ENCODE measurements at regions not wholly inside any gene's neighbourhood (a gene's known extent, or its start where the extent isn't known, plus 50 kb on each side); places are given as distances from the start of the nearest gene placed in this dataset.
A peak's percentile ranks its signal among the peaks of the same experiment; 100 is the strongest.

GRCh38 chr4:100970414-100970813, 376.9 kb downstream of the PPP3CA start:
- no peak for DNase-seq

GRCh38 chr4:100969925-100970324, 377.4 kb downstream of the PPP3CA start:
- no peak for DNase-seq

- DNase-seq = no peak
Observed at GRCh38 chr4:100968046-100968445, 379.3 kb downstream of the PPP3CA start.

GRCh38 chr4:100963627-100964026, 383.7 kb downstream of the PPP3CA start:
- DNase-seq = no peak

GRCh38 chr4:100962698-100963097, 384.6 kb downstream of the PPP3CA start:
- DNase-seq = no peak

- DNase-seq = no peak
Observed at GRCh38 chr4:100960232-100960631, 387.1 kb downstream of the PPP3CA start.

GRCh38 chr4:100954046-100954445, 393.3 kb downstream of the PPP3CA start:
- DNase-seq = no peak

GRCh38 chr4:100953616-100954015, 393.7 kb downstream of the PPP3CA start:
- no peak for DNase-seq

- DNase-seq = no peak
Observed at GRCh38 chr4:100952590-100952989, 394.7 kb downstream of the PPP3CA start.

- DNase-seq = no peak
Observed at GRCh38 chr4:100949350-100949935, 397.9 kb downstream of the PPP3CA start.

- DNase-seq = no peak
Observed at GRCh38 chr4:100948911-100949310, 398.4 kb downstream of the PPP3CA start.

GRCh38 chr4:100945789-100946188, 401.5 kb downstream of the PPP3CA start:
- DNase-seq = no peak

- no peak for DNase-seq
Observed at GRCh38 chr4:100938698-100939097, 408.6 kb downstream of the PPP3CA start.

- DNase-seq = peak; percentile 10
Observed at GRCh38 chr4:100936661-100937375, 410.5 kb downstream of the PPP3CA start.

GRCh38 chr4:100935090-100935489, 412.2 kb downstream of the PPP3CA start:
- DNase-seq = no peak

GRCh38 chr4:100933628-100934027, 413.7 kb downstream of the PPP3CA start:
- DNase-seq = no peak

GRCh38 chr4:100929758-100930157, 411.9 kb upstream of the EMCN start:
- no peak for DNase-seq

GRCh38 chr4:100929135-100929534, 411.3 kb upstream of the EMCN start:
- no peak for DNase-seq

- DNase-seq = no peak
Observed at GRCh38 chr4:100926039-100926717, 408.4 kb upstream of the EMCN start.

- DNase-seq = no peak
Observed at GRCh38 chr4:100913685-100914084, 395.9 kb upstream of the EMCN start.

- no peak for DNase-seq
Observed at GRCh38 chr4:100908540-100908939, 390.7 kb upstream of the EMCN start.

- DNase-seq = peak; percentile 14
Observed at GRCh38 chr4:100907465-100908454, 389.9 kb upstream of the EMCN start.

- no peak for DNase-seq
Observed at GRCh38 chr4:100906973-100907372, 389.2 kb upstream of the EMCN start.

Measured in fibroblast of skin of right biceps (primary cell).